T-cell (primary cell): ENCODE measurements at regions not wholly inside any gene's neighbourhood (a gene's known extent, or its start where the extent isn't known, plus 50 kb on each side); places are given as distances from the start of the nearest gene placed in this dataset.
"Not testable (repeated sequence)": the region's sequence is repeated elsewhere in the genome, so short reads cannot be mapped to it uniquely, and the experiment has no call there.

Source experiments
- ATAC-seq, 4 experiments: fragments of 200-7000 bp in 3 of 4; fragments of 150-1000 bp in 1 of 4; cut with Tn5 transposase; replicated peaks in 1 of 4; 1 replicate in 3 of 4; 2 replicates in 1 of 4; pipeline ENCODE4 v1.10.0; 2021; ENCODE audit warnings: moderate library complexity in 3 of 4, mild to moderate bottlenecking in 2 of 4, moderate number of reproducible peaks in 1 of 4
- CTCF ChIA-PET, 2 donors: fragments of 300-600 bp; sonication (Branson Sonifier 250); formaldehyde crosslinking; loops; one replicate each; lab custom pipeline; 2022; ENCODE audit warnings: antibody characterized with exemption in 2 of 2; lab: Charles Lee
- POLR2A ChIA-PET, 2 donors: fragments of 300-600 bp; sonication (Branson Sonifier 250); formaldehyde crosslinking; loops; one replicate each; lab custom pipeline; 2022; ENCODE audit warnings: antibody characterized with exemption in 2 of 2; lab: Charles Lee
- DNase-seq, 35 experiments: peaks; one replicate each; pipeline versions ENCODE4 v3.0.0 to v3.0.0-alpha.2; 2013 to 2023
- H3K27ac ChIP-seq: one replicate; pipeline ENCODE4 v1.5.1; 2013; ENCODE audit warnings: low read length
- H3K27me3 ChIP-seq, 2 experiments: replicated peaks in 1 of 2; 1 replicate in 1 of 2; 2 replicates in 1 of 2; pipeline versions ENCODE4 v1.6.1 to v1.7.0; 2013; ENCODE audit warnings: low read length in 1 of 2, mixed read lengths in 1 of 2; ENCODE audit not compliant: control insufficient read depth in 2 of 2, insufficient read depth in 2 of 2; ENCODE audit errors: extremely low read depth in 1 of 2
- H3K36me3 ChIP-seq, 2 donors: 1 replicate in 1 of 2; 2 replicates in 1 of 2; pipeline versions ENCODE4 v1.6.1 to v1.7.0; 2013; ENCODE audit warnings: low read length in 1 of 2; ENCODE audit not compliant: control insufficient read depth in 2 of 2, insufficient read depth in 1 of 2; ENCODE audit errors: extremely low read depth in 1 of 2
- H3K4me1 ChIP-seq, 2 experiments: 1 replicate in 1 of 2; 2 replicates in 1 of 2; pipeline versions ENCODE4 v1.6.1 to v1.7.0; 2013; ENCODE audit warnings: low read length in 2 of 2, mixed read lengths in 1 of 2; ENCODE audit not compliant: insufficient read depth in 2 of 2, control insufficient read depth in 1 of 2; ENCODE audit errors: extremely low read depth in 1 of 2
- H3K4me3 ChIP-seq, 2 donors: 1 replicate in 1 of 2; 2 replicates in 1 of 2; pipeline versions ENCODE4 v1.5.1 to v1.7.0; 2013; ENCODE audit warnings: mild to moderate bottlenecking in 2 of 2, low read length in 1 of 2, moderate library complexity in 1 of 2; ENCODE audit not compliant: control insufficient read depth in 1 of 2; ENCODE audit errors: extremely low read depth in 1 of 2
- H3K9me3 ChIP-seq: 2 replicates; pipeline ENCODE4 v1.7.0; 2013
- H3K27ac Mint-ChIP-seq, 2 donors: one replicate each; pipeline ENCODE4 v1.8.0; 2020 to 2021; ENCODE audit warnings: mild to moderate bottlenecking in 2 of 2, mixed read lengths in 2 of 2
- H3K27me3 Mint-ChIP-seq, 2 donors: one replicate each; pipeline ENCODE4 v1.8.0; 2021 to 2022; ENCODE audit warnings: mixed read lengths in 2 of 2
- H3K36me3 Mint-ChIP-seq: one replicate; pipeline ENCODE4 v1.8.0; 2021; ENCODE audit warnings: mixed read lengths
- H3K4me1 Mint-ChIP-seq, 3 donors: one replicate each; pipeline ENCODE4 v1.8.0; 2020 to 2022; ENCODE audit warnings: mixed read lengths in 3 of 3, mild to moderate bottlenecking in 1 of 3
- H3K4me3 Mint-ChIP-seq, 3 donors: one replicate each; pipeline ENCODE4 v1.8.0; 2020 to 2022; ENCODE audit warnings: mild to moderate bottlenecking in 3 of 3, mixed read lengths in 3 of 3, moderate library complexity in 3 of 3
- H3K9me3 Mint-ChIP-seq, 3 donors: one replicate each; pipeline ENCODE4 v1.8.0; 2020 to 2022; ENCODE audit warnings: mixed read lengths in 3 of 3
- WGBS: methylation state at CpG from one replicate; pipeline ENCODE4 v1.1.5; 2013; ENCODE audit warnings: missing lambda C conversion rate; ENCODE audit not compliant: insufficient coverage; 5-methylcytosine and 5-hydroxymethylcytosine counted together

- DNase-seq, H3K36me3 Mint-ChIP-seq, H3K27me3 Mint-ChIP-seq, ATAC-seq, H3K9me3 Mint-ChIP-seq, H3K4me3 ChIP-seq, H3K4me3 Mint-ChIP-seq, CTCF ChIA-PET, H3K27ac ChIP-seq, H3K36me3 ChIP-seq, H3K4me1 Mint-ChIP-seq, H3K27ac Mint-ChIP-seq, H3K9me3 ChIP-seq, H3K27me3 ChIP-seq, POLR2A ChIA-PET, H3K4me1 ChIP-seq: not testable (repeated sequence)
- WGBS: no CpG with 5 or more reads among the region's 9 CpGs
These were observed 101.2 kb downstream of the PROP1 start for GRCh38 chr5:177894681-177895453.

GRCh38 chr5:177892357-177892665 is 103.7 kb downstream of the PROP1 start:
- ATAC-seq, H3K9me3 Mint-ChIP-seq, H3K27ac Mint-ChIP-seq: not testable (repeated sequence)

GRCh38 chr5:177891547-177892356 is 104.3 kb downstream of the PROP1 start:
- H3K27me3 ChIP-seq, H3K27ac ChIP-seq, H3K4me1 ChIP-seq, H3K36me3 Mint-ChIP-seq, CTCF ChIA-PET, H3K27me3 Mint-ChIP-seq, H3K36me3 ChIP-seq, H3K4me3 ChIP-seq, H3K9me3 Mint-ChIP-seq, POLR2A ChIA-PET, H3K9me3 ChIP-seq, H3K4me3 Mint-ChIP-seq, H3K4me1 Mint-ChIP-seq, H3K27ac Mint-ChIP-seq: not testable (repeated sequence)
- no CpG with 5 or more reads among the region's 11 CpGs for WGBS
- ATAC-seq (peak; percentile 90 to 95 (median 92)), DNase-seq (peak in 23 of 35 experiments; percentile 2 to 39 (median 18))

More at GRCh38 chr5:177892357-177892665, 103.7 kb downstream of the PROP1 start:
- H3K27me3 Mint-ChIP-seq, H3K4me3 Mint-ChIP-seq, H3K27me3 ChIP-seq, H3K4me1 Mint-ChIP-seq, H3K36me3 ChIP-seq, POLR2A ChIA-PET, DNase-seq, H3K4me1 ChIP-seq, CTCF ChIA-PET, H3K9me3 ChIP-seq, H3K36me3 Mint-ChIP-seq, H3K27ac ChIP-seq, H3K4me3 ChIP-seq: not testable (repeated sequence)
- no CpG with 5 or more reads among the region's 4 CpGs for WGBS

- H3K27ac Mint-ChIP-seq, H3K9me3 ChIP-seq, H3K27me3 ChIP-seq, ATAC-seq, H3K36me3 Mint-ChIP-seq, H3K4me3 ChIP-seq, H3K27me3 Mint-ChIP-seq, CTCF ChIA-PET, H3K4me1 ChIP-seq, DNase-seq, H3K36me3 ChIP-seq, H3K4me3 Mint-ChIP-seq, H3K27ac ChIP-seq, H3K9me3 Mint-ChIP-seq, H3K4me1 Mint-ChIP-seq, POLR2A ChIA-PET: not testable (repeated sequence)
- WGBS: 100% methylated on average over 3 of the region's 8 CpGs
These were observed 100.6 kb upstream of the FAM153A start for GRCh38 chr5:177883295-177883694.

- H3K27ac ChIP-seq, H3K27me3 Mint-ChIP-seq, H3K4me1 Mint-ChIP-seq, H3K9me3 ChIP-seq, H3K9me3 Mint-ChIP-seq, H3K27ac Mint-ChIP-seq, CTCF ChIA-PET, H3K36me3 ChIP-seq, H3K36me3 Mint-ChIP-seq, H3K4me1 ChIP-seq, H3K27me3 ChIP-seq, POLR2A ChIA-PET: not testable (repeated sequence)
- 10% methylated on average over 2 of the region's 15 CpGs for WGBS
- ATAC-seq (peak; percentile 8 to 41 (median 32)), DNase-seq (peak in 1 of 35 experiments; percentile 6)
- H3K4me3 Mint-ChIP-seq: peak overlapping the region; percentile 69 to 82 (median 77)
- peak overlapping the region in 1 of 2 donors; percentile 37 for H3K4me3 ChIP-seq
These were observed 93.2 kb upstream of the FAM153A start for GRCh38 chr5:177875900-177876238.

GRCh38 chr5:177875013-177875899 is 92.6 kb upstream of the FAM153A start:
- ATAC-seq (peak; percentile 88 to 90 (median 89)), DNase-seq (peak in 14 of 35 experiments; percentile 2 to 35 (median 12))
- H3K27ac Mint-ChIP-seq, H3K27ac ChIP-seq, H3K27me3 Mint-ChIP-seq, H3K4me1 ChIP-seq, H3K36me3 ChIP-seq, POLR2A ChIA-PET, H3K36me3 Mint-ChIP-seq, H3K9me3 ChIP-seq, H3K4me1 Mint-ChIP-seq, H3K27me3 ChIP-seq, CTCF ChIA-PET, H3K9me3 Mint-ChIP-seq: not testable (repeated sequence)
- no CpG with 5 or more reads among the region's 56 CpGs for WGBS
- peak overlapping the region; percentile 37 to 44 for H3K4me3 ChIP-seq
- H3K4me3 Mint-ChIP-seq: peak overlapping the region; percentile 68 to 77 (median 69)
